GM19438 (cell line): ENCODE measurements at regions not wholly inside any gene's neighbourhood (a gene's known extent, or its start where the extent isn't known, plus 50 kb on each side); places are given as distances from the start of the nearest gene placed in this dataset.

Source experiments
- ATAC-seq: cut with Tn5 transposase; IDR thresholded peaks from one replicate; pipeline ENCODE4 v1.9.1; 2021; ENCODE audit warnings: low read depth; ENCODE audit not compliant: unreplicated experiment

DNA sequence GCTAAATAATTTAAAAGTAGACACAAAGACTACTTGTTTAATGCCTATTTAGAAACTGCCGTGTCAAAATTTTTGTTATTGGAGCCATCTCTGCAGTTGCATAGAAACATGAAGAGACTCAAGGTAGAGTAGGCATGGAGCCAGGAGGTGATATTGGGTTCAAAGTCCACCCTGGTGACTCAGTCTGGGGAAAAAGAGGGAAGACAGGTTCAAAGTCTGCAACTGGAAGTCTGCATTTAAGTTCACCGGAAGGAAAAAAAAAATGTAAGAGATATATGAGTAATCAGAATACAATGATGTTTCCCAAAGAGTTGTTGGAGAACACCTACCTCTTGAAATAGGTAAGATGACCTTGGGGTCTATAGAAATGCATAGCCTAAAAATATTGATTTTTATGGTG lies 67.4 kb upstream of the QRFPR start:
- ATAC-seq, result no peak

DNA sequence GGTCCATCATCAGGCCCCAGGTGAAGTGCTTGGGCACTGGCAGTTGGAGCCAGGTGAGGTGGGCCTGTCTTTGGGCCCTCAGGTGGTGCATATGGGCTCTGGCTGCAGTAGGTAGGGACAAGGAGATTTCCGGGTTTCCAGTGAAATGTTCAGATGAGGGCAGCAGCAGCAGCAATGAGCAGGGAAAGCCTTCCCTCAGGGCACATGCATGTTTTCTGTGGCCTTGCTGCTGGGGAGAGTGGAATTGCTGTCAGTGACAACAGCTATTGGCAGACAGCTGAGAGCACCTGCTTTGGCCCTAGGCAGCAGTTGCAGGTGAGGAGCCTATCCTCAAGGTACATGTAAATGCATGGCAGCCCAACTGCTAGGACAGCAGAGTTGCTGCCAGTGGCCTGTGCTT lies 58.9 kb upstream of the QRFPR start:
- no peak for ATAC-seq
